ENCODE measurements at regions not wholly inside any gene's neighbourhood (a gene's known extent, or its start where the extent isn't known, plus 50 kb on each side); places are given as distances from the start of the nearest gene placed in this dataset.
"Not testable (repeated sequence)": the region's sequence is repeated elsewhere in the genome, so short reads cannot be mapped to it uniquely, and the experiment has no call there.

DNA sequence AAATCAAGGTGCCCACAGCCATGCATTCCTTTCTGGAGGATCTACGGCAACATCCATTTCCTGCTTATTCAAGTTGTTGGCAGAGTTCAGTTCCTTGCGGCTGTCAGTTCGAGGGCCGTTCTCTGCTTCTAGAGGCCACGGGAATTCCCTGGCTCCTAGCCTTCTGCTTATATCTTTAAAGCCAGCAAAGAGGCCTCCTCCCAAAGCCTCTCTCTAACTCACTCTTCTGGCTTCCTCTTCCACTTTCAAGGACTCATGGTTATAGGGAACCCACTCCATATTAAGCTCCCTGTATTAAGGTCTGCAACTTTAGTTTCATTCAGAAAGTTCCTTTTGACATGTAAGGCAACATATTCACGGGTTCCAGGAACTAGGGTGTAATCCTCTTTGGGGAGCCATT, 150.1 kb upstream of the RMP24 start:
- DNase-seq (ENCODE audit: extremely low read depth, low read depth, low spot score) = no peak

DNA sequence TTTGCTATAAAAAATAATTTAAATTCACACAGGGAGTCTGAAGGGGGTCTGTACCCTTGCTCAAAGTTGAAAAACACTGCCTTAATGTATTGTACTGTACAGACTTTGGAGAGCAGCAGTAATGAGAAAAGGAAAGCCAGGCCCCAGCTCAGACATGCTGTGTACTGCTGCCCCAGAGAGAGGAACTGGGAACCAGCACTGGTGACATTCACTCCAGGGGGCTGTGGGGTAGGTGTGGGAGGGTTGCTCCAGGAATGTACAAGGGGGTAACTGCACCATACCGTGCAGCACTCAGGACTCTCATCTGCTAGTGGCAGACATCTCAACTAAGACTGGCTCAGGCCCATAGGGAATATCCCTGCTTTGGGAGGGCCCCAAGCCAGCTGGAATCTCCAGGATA, 146.0 kb upstream of the RMP24 start:
- no peak for DNase-seq (ENCODE audit: extremely low read depth, low read depth, low spot score)

DNA sequence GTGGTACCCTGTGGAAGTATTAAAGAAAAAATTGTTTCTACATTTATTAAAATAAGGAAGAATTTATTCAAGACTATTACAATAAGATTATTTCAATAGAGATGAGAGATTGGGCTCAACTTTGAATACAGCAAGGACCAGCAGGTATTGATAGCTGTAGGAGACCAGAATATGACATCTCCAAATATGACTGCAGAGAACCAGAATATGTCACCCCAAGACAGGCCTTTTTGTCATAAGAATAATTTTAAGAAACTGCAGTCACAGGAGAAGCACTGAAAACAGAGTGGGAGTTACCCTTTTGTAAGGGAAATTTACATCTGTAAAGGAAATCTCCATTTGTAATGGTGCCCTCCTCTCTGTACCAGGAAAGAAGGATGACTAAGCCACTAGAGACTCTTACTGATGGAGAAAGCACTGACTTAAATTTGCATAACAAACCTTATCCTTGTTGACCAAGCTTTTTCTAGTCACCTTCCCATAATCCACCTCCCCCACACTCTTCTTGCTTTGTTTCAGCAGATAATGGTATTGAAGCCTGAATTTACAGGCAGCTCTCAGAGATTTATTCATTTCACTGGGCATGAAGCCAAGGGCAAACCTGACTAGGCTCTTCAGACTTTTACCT, 145.1 kb upstream of the RMP24 start:
- no peak for DNase-seq (ENCODE audit: extremely low read depth, low read depth, low spot score)

GRCh38 chr18:35827903-35828275, 144.6 kb upstream of the RMP24 start:
- no peak for DNase-seq (ENCODE audit: extremely low read depth, low read depth, low spot score)

DNA sequence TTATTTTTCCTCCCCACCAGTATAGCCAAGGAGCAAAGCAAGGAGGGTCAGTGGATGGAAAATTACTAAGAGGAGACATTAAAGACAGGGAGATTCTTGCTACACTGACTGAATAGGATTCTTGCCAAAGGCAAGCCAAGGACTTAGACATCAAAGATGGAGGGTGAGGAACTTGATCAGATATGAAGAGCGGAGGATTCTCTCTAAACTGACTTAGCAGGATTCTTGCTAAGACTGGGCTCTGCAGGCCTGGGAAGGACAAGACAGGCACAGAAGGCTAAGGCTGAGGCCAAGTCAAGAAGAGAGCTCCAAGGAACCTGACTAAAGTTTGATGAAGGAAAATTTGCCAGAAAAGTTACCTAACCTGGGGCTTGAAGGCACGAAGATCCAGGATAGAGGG, 143.9 kb upstream of the RMP24 start:
- DNase-seq (ENCODE audit: extremely low read depth, low read depth, low spot score) = no peak

GRCh38 chr18:35835366-35835765, 137.1 kb upstream of the RMP24 start:
- no peak for DNase-seq (ENCODE audit: extremely low read depth, low read depth, low spot score)

DNA sequence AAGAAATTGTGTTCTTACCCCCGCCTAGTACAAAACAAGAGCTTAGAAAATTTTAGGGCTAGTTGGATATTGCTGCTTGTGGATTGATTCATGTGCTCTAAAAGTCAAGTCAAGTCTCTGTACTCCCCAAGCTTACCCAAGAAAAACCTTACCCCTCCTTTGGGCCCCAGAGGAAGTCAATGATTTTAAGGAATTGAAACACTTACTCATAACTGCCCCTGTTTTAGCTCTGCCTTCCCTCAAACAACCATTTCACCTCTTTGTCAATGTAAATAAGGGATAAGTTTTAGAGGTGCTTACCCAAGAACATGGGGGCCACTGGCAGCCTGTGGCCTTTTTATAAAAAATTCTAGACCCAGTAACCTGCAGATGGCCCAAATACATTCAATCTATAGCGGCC, 136.6 kb upstream of the RMP24 start:
- DNase-seq (ENCODE audit: extremely low read depth, low read depth, low spot score) = no peak

GRCh38 chr18:35836932-35837331, 135.5 kb upstream of the RMP24 start:
- DNase-seq (ENCODE audit: extremely low read depth, low read depth, low spot score) = no peak

DNA sequence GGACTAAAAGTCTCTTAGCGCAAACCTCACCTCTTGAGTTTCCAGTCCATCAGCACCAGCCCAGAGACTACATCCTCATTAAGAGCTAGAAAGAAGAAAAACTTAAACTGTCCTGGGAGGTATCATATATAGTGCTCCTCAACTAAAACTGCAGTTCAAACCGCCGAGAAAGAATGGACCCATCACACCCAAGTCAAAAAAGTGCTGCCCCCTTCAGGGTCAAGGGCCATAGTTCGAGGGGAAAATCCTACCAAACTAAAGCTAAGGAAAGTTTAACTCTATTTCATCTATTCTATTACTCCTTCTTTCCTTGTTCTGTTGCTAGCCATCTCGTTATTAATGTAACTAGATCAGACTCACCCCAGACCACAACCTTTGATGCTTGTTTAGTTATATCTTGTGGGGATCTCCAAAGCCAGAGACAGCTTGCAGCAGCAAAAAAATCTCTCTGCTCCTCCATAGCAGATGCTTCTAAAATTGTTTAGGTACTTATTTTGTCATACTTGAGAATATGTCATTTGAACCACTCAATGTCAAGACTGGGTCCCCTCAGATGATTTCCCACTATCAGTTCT, 134.5 kb upstream of the RMP24 start:
- no peak for DNase-seq (ENCODE audit: extremely low read depth, low read depth, low spot score)

GRCh38 chr18:35841283-35841682, 131.2 kb upstream of the RMP24 start:
- no peak for DNase-seq (ENCODE audit: extremely low read depth, low read depth, low spot score)

DNA sequence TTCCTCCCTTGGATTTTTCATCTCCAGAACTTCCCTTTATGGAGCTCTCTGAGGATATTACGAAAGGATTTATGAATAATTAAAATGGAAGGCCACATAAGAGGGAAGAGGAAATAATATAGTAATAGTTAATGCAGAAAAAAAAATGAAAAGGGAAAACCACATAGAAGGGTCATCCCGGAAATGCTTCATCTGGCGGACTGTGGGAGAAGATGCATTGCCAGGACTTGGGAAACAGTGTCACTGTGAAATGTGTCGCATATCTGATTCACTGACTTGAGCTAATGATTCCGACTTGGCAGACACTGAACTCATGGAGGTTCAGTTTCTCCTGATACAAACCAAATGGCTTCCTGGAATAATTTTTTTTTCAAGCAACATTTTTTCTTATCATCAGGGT, 129.9 kb upstream of the RMP24 start:
- DNase-seq (ENCODE audit: extremely low read depth, low read depth, low spot score) = no peak

- DNase-seq (ENCODE audit: extremely low read depth, low read depth, low spot score) = not testable (repeated sequence)
Measured at GRCh38 chr18:35848321-35848720, 124.2 kb upstream of the RMP24 start.

DNA sequence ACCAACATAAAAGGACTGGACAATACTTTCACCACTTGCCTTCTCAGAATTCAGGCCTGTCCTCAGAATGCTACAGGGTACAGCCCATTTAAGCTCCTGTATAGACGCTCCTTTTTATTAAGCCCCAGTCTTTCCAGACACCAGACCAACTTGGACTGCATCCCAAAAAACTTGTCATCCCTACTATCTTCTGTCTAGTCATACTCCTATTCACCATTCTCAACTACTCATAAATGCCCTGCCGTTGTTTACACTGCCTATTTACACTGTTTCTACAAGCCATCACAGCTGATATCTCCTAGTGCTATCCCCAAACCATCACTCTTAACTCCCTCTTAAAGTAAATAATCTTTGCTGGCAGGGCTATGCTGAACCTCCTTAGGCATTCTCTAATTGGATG, 123.2 kb upstream of the RMP24 start:
- DNase-seq (ENCODE audit: extremely low read depth, low read depth, low spot score) = not testable (repeated sequence)

DNA sequence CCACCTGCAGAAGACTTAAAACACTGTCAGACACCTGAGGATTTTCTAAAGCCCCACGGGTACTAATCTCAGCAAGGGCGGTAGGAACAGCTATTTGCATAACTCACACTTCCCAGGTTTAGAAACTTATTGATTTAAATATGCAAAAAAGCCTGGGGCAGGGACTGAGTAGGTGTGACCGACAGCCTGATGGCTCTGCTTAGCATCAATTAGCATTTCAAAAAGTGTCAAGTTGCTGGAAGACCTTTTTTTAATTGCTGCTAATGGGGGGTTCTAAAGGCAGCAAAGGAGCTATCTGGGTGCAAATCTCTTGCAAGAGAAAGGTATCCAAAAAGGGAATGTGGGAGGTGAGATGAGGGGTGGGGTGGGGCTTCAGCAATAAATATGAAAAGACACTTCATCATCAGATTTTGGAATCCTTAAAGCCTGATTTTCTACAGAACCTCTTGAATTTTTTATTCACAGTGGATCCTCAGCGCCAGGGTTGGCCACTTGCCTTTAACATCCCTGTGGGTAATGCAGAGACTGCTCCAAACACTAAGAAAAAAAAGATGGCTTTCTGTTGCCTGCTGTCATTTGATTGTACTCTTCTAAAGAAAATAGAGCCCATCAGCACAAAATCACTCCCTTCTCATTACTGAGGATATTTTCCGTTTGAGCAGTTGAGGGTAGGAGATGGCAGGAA, 121.1 kb upstream of the RMP24 start:
- no peak for DNase-seq (ENCODE audit: extremely low read depth, low read depth, low spot score)

DNA sequence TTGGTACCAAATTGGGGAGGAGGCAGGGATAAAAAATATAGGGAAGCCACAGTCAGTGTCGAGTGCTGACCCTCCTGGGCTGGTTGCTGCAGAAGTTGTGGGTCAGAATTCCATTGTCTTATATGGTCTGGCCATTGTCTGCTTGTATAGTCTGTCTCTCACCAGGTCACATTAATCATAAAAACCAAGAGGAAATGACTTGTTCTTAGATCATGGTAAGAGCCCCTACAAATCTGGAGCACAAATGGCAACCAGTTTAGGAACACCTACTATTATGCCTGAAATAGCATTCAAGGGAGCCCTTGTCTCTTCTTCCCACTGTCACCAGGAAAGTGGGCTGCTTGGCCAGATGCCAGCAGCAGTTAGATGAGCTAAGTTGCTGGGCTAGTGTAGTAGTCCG, 119.7 kb upstream of the RMP24 start:
- DNase-seq (ENCODE audit: extremely low read depth, low read depth, low spot score) = no peak

DNA sequence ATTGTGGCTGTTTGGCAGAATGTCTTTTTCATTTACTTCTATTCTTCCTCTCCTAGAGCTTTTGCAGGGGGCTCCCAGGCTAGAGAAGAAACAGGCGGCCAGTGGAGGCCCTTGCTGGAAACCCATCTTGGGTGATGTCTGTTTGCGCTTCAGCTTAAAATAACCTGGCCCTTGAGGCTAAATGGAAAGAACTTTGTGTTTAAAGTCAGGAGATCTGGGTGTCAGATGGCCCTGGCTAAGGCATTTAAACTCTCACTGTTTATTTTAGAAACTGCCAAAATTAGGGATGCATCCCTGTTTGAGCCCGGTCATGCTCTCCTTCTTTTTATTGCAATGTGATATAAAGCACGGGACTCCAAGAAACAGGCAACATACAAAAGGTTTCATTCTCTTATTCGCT, 118.4 kb upstream of the RMP24 start:
- no peak for DNase-seq (ENCODE audit: extremely low read depth, low read depth, low spot score)

- DNase-seq (ENCODE audit: extremely low read depth, low read depth, low spot score) = no peak
Measured at GRCh38 chr18:35856178-35856577, 116.3 kb upstream of the RMP24 start.

DNA sequence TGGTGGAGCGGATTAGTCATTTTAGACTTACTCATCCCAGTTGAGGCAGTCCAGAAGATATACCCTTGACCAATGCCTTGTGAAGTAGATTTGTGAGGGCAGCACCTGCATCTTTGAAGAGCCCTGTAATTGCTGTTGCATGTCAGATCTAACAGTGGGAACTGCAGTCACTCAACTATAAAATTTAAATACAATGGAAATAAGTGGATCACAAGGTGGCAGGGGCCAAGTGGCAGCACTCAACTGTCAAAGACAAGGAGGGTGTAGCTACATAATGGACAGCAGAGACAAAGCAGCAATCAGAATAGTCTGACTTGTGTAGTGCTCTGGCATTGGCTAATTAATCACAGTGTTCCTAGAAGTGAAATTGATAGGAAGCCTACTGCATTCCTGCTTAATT, 115.8 kb upstream of the RMP24 start:
- not testable (repeated sequence) for DNase-seq (ENCODE audit: extremely low read depth, low read depth, low spot score)

DNA sequence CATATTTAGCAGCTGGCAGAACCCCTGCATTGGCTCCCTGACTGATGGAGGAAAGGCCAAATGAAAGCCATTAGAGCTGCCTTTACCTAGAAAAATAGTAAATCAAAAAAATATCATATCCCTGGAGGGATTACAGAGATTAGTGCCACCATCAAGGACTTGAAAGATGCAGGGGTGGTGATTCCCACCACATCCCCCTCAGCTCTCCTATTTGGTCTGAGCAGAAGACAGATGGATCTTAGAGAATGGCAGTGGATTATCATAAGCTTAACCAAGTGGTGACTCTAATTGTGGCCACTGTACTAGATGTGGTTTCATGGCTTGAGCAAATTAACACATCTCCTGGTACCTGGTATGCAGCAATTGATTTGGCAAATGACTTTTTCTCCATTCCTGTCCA, 114.9 kb upstream of the RMP24 start:
- DNase-seq (ENCODE audit: extremely low read depth, low read depth, low spot score) = not testable (repeated sequence)

- no peak for DNase-seq (ENCODE audit: extremely low read depth, low read depth, low spot score)
Measured at GRCh38 chr18:35861367-35862118, 110.9 kb upstream of the RMP24 start.

GRCh38 chr18:35862119-35862640, 110.3 kb upstream of the RMP24 start:
- DNase-seq (ENCODE audit: extremely low read depth, low read depth, low spot score) = no peak

- DNase-seq (ENCODE audit: extremely low read depth, low read depth, low spot score) = no peak
Measured at GRCh38 chr18:35864916-35865315, 107.6 kb upstream of the RMP24 start.

Measured in glomerular endothelial cell (primary cell).